ENCODE measurements at regions not wholly inside any gene's neighbourhood (a gene's known extent, or its start where the extent isn't known, plus 50 kb on each side); places are given as distances from the start of the nearest gene placed in this dataset.

GRCh38 chr2:217517402-217517801, 485.4 kb downstream of the TNS1 start:
- no peak for DNase-seq (ENCODE audit: low read depth, low spot score)
- SMC1A ChIA-PET (ENCODE audit: uncharacterized antibody, unreplicated experiment) = no interaction called here
- POLR2A ChIA-PET = no interaction called here
- Histone ChIP-seq H4K20me1 (ENCODE audit: control insufficient read depth, insufficient read depth) (no peaks in the 10 kb centered on the region), H3K79me2 (ENCODE audit: control insufficient read depth, insufficient read depth, low read length) (no peaks in the 10 kb centered on the region), H3K9me3 (replicated peaks; ENCODE audit: control insufficient read depth, insufficient read depth, low read length) (no peaks in the 10 kb centered on the region), H2AFZ (ENCODE audit: control insufficient read depth, low read depth, low read length) (no peak overlapping the region), H3K4me2 (ENCODE audit: control insufficient read depth, insufficient read depth) (no peak overlapping the region), H3K27ac (ENCODE audit: control insufficient read depth, insufficient read depth) (no peak overlapping the region), H3K27me3 (replicated peaks in 1 of 2; ENCODE audit: control insufficient read depth in 2 of 2, insufficient read depth in 2 of 2, low read length in 1 of 2) (no peaks in the 10 kb centered on the region), H3K9ac (ENCODE audit: control insufficient read depth, insufficient read depth, low read length) (no peak overlapping the region), H3K4me3 (no peak overlapping the region), H3K36me3 (ENCODE audit: control insufficient read depth in 2 of 2, insufficient read depth in 2 of 2, low read length in 1 of 2) (no peaks in the 10 kb centered on the region), H3K4me1 (ENCODE audit: control insufficient read depth, insufficient read depth, low read length) (no peaks in the 10 kb centered on the region)
- intact Hi-C loops (cut with micrococcal nuclease; ENCODE audit: unreplicated experiment) (no loop called here), in situ Hi-C loops (cut with MboI) (loop anchor here (10.0 kb wide), 1 partner anchor 983 kb away; no protein-coding TSS in a partner anchor)
- no TSS peak for BruUV-seq (replicated peaks)
- CTCF ChIA-PET = no interaction called here
- ATAC-seq = no peak
- no peak for FAIRE-seq
- RAD21 ChIA-PET (ENCODE audit: unreplicated experiment) = no interaction called here
- TF ChIP-seq ZBTB4 (CRISPR knock-in tag; IDR thresholded peaks at IDR 0.05) (no peak), YY1 (IDR thresholded peaks at IDR 0.05; ENCODE audit: low read depth, low read length) (no peak), MEF2B (IDR thresholded peaks at IDR 0.05; ENCODE audit: partially characterized antibody, poor library complexity, severe bottlenecking) (no peak), SUZ12 (IDR thresholded peaks at IDR 0.05; ENCODE audit: unreplicated experiment) (no peak)
- 31% methylated on average over 5 of the region's 5 CpGs for whole genome bisulfite sequencing (ENCODE audit: insufficient coverage, insufficient replicate concordance, low lambda C conversion rate, missing lambda C conversion rate)

All from GM12878 (cell line).